ENCODE measurements at regions not wholly inside any gene's neighbourhood (a gene's known extent, or its start where the extent isn't known, plus 50 kb on each side); places are given as distances from the start of the nearest gene placed in this dataset.
"Not testable (repeated sequence)": the region's sequence is repeated elsewhere in the genome, so short reads cannot be mapped to it uniquely, and the experiment has no call there.

DNA sequence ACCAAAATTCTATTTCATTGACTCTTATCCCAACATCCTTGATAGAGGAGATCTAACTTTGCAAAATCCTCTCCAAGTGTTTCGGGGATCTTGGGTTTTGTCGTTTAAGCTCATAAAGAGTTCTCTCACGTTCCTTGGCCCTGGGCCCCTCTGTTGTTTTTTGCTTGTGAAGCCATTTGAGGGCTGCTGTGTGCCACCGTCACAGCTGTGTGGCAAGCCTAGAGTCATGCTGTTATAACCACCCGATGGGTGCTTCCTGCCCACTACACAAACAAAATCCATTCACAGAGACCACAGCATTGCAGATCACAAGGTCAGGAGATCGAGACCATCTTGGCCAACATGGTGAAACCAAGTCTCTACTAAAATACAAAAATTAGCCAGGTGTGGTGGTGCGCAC is 154.1 kb downstream of the ADSS2 start:
- in situ Hi-C loops (cut with HindIII; ENCODE audit: low pct_unique_long_range_greater_than_20kb, low sequenced_read_pairs) = no loop called here
- Histone ChIP-seq H3K9me3 (ENCODE audit: control insufficient read depth, insufficient read depth, low read depth, low read length) (no peaks in the 10 kb centered on the region), H3K27me3 (ENCODE audit: control insufficient read depth, insufficient read depth, low read length) (no peaks in the 10 kb centered on the region), H3K36me3 (ENCODE audit: control insufficient read depth, insufficient read depth, low read length) (no peaks in the 10 kb centered on the region), H3K27ac (ENCODE audit: low read length) (no peak overlapping the region), H3K4me1 (ENCODE audit: control insufficient read depth, insufficient read depth, low read length) (no peaks in the 10 kb centered on the region), H3K4me3 (ENCODE audit: low read depth in 2 of 2, low read length in 2 of 2) (no peak overlapping the region)
- DNase-seq (ENCODE audit: low read depth, low spot score) = no peak
- TF ChIP-seq, protein P1, sequence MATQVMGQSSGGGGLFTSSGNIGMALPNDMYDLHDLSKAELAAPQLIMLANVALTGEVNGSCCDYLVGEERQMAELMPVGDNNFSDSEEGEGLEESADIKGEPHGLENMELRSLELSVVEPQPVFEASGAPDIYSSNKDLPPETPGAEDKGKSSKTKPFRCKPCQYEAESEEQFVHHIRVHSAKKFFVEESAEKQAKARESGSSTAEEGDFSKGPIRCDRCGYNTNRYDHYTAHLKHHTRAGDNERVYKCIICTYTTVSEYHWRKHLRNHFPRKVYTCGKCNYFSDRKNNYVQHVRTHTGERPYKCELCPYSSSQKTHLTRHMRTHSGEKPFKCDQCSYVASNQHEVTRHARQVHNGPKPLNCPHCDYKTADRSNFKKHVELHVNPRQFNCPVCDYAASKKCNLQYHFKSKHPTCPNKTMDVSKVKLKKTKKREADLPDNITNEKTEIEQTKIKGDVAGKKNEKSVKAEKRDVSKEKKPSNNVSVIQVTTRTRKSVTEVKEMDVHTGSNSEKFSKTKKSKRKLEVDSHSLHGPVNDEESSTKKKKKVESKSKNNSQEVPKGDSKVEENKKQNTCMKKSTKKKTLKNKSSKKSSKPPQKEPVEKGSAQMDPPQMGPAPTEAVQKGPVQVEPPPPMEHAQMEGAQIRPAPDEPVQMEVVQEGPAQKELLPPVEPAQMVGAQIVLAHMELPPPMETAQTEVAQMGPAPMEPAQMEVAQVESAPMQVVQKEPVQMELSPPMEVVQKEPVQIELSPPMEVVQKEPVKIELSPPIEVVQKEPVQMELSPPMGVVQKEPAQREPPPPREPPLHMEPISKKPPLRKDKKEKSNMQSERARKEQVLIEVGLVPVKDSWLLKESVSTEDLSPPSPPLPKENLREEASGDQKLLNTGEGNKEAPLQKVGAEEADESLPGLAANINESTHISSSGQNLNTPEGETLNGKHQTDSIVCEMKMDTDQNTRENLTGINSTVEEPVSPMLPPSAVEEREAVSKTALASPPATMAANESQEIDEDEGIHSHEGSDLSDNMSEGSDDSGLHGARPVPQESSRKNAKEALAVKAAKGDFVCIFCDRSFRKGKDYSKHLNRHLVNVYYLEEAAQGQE (IDR thresholded peaks at IDR 0.05; ENCODE audit: insufficient read depth in 1 of 2, low read depth in 2 of 2, low read length in 1 of 2) = no peak
- TF ChIP-seq POLR2AphosphoS5 (IDR thresholded peaks at IDR 0.05; ENCODE audit: low read depth, low read length) (no peak), SIN3A (IDR thresholded peaks at IDR 0.05; ENCODE audit: borderline replicate concordance, insufficient read depth, low read depth, low read length) (no peak), TCF7L2 (IDR thresholded peaks at IDR 0.05; ENCODE audit: low read depth, low read length) (no peak)
- TF ChIP-seq, protein P2, sequence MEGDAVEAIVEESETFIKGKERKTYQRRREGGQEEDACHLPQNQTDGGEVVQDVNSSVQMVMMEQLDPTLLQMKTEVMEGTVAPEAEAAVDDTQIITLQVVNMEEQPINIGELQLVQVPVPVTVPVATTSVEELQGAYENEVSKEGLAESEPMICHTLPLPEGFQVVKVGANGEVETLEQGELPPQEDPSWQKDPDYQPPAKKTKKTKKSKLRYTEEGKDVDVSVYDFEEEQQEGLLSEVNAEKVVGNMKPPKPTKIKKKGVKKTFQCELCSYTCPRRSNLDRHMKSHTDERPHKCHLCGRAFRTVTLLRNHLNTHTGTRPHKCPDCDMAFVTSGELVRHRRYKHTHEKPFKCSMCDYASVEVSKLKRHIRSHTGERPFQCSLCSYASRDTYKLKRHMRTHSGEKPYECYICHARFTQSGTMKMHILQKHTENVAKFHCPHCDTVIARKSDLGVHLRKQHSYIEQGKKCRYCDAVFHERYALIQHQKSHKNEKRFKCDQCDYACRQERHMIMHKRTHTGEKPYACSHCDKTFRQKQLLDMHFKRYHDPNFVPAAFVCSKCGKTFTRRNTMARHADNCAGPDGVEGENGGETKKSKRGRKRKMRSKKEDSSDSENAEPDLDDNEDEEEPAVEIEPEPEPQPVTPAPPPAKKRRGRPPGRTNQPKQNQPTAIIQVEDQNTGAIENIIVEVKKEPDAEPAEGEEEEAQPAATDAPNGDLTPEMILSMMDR (IDR thresholded peaks at IDR 0.05) = no peak
- ATAC-seq = no peak
- ChIA-PET POLR2A (no interaction called here), CTCF (interaction anchor here (0.6 to 0.7 kb wide), 2 partner anchors 96 to 242 kb away, joined by 3 read pairs; no protein-coding TSS in a partner anchor)
- BruUV-seq (replicated peaks) = no TSS peak
- intact Hi-C loops (cut with micrococcal nuclease; ENCODE audit: unreplicated experiment) = no loop called here

DNA sequence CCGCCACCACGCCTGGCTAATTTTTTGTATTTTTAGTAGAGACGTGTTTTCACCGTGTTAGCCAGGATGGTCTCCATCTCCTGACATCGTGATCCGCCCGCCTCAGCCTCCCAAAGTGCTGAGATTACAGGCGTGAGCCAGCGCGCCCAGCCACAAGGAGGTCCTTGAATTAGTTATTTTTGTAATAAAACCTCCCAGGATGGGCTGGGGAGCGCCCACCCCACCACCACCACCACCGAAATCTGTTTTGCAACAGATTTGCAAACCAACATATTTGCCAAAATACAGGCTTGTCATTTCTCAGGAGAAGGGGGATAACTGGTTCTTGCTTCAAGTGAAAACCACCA is 151.7 kb downstream of the ADSS2 start:
- intact Hi-C loops (cut with micrococcal nuclease; ENCODE audit: unreplicated experiment); H3K9me3 ChIP-seq (ENCODE audit: control insufficient read depth, insufficient read depth, low read depth, low read length); BruUV-seq (replicated peaks); H3K27me3 ChIP-seq (ENCODE audit: control insufficient read depth, insufficient read depth, low read length); ATAC-seq; DNase-seq (ENCODE audit: low read depth, low spot score); H3K36me3 ChIP-seq (ENCODE audit: control insufficient read depth, insufficient read depth, low read length); H3K27ac ChIP-seq (ENCODE audit: low read length); H3K4me1 ChIP-seq (ENCODE audit: control insufficient read depth, insufficient read depth, low read length); POLR2A ChIA-PET; in situ Hi-C loops (cut with HindIII; ENCODE audit: low pct_unique_long_range_greater_than_20kb, low sequenced_read_pairs): not testable (repeated sequence)
- peak overlapping the region in 1 of 2 experiments; percentile 29; a peak in 1 of 4 replicates for H3K4me3 ChIP-seq (ENCODE audit: low read depth in 2 of 2, low read length in 2 of 2)
- CTCF ChIA-PET = interaction anchor here (0.5 to 1.3 kb wide), 5 partner anchors 11 to 993 kb away, joined by 3 to 6 read pairs (median 4); no protein-coding TSS in a partner anchor

DNA sequence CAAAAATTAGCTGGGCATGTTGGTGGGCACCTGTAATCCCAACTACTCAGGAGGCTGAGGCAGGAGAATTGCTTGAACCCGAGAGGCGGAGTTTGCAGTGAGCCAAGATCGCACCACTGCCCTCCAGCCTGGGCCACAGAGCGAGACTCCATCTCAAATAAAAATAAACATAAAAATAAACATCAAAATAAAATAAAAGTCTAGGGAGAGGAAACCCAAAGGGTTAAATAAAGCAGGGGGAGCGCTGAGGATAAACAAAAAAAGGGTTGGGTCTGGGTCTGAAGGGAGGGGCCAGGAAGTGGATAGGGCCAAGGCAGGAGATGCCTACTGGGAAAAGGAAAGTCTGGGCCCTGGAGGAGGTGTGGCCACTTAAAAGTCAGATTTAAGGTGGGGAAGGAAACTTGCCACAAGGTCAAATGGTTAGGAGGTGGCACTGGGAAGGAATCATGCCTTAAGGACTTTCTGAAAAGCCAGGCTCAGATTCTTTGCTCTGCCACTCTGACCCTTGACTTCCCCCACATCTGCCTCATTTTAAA is 150.0 kb downstream of the ADSS2 start:
- Histone ChIP-seq H3K4me3 (ENCODE audit: low read depth in 2 of 2, low read length in 2 of 2) (no peak overlapping the region), H3K4me1 (ENCODE audit: control insufficient read depth, insufficient read depth, low read length) (no peaks in the 10 kb centered on the region), H3K27me3 (ENCODE audit: control insufficient read depth, insufficient read depth, low read length) (no peaks in the 10 kb centered on the region), H3K36me3 (ENCODE audit: control insufficient read depth, insufficient read depth, low read length) (no peaks in the 10 kb centered on the region), H3K9me3 (ENCODE audit: control insufficient read depth, insufficient read depth, low read depth, low read length) (no peaks in the 10 kb centered on the region), H3K27ac (ENCODE audit: low read length) (no peak overlapping the region)
- no peak for ATAC-seq
- CTCF ChIA-PET = no interaction called here
- intact Hi-C loops (cut with micrococcal nuclease; ENCODE audit: unreplicated experiment) = no loop called here
- POLR2A ChIA-PET = no interaction called here
- BruUV-seq (replicated peaks) = no TSS peak
- in situ Hi-C loops (cut with HindIII; ENCODE audit: low pct_unique_long_range_greater_than_20kb, low sequenced_read_pairs) = no loop called here
- TF ChIP-seq POLR2AphosphoS5 (IDR thresholded peaks at IDR 0.05; ENCODE audit: low read depth, low read length) = no peak
- TF ChIP-seq SIN3A (IDR thresholded peaks at IDR 0.05; ENCODE audit: borderline replicate concordance, insufficient read depth, low read depth, low read length) = no peak
- TF ChIP-seq, protein P2 (IDR thresholded peaks at IDR 0.05) = no peak
- no peak for TF ChIP-seq TCF7L2 (IDR thresholded peaks at IDR 0.05; ENCODE audit: low read depth, low read length)
- TF ChIP-seq, protein P1 (IDR thresholded peaks at IDR 0.05; ENCODE audit: insufficient read depth in 1 of 2, low read depth in 2 of 2, low read length in 1 of 2) = no peak
- no peak for DNase-seq (ENCODE audit: low read depth, low spot score)

All from Panc1 (cell line).